ENCODE measurements at regions not wholly inside any gene's neighbourhood (a gene's known extent, or its start where the extent isn't known, plus 50 kb on each side); places are given as distances from the start of the nearest gene placed in this dataset.

DNA sequence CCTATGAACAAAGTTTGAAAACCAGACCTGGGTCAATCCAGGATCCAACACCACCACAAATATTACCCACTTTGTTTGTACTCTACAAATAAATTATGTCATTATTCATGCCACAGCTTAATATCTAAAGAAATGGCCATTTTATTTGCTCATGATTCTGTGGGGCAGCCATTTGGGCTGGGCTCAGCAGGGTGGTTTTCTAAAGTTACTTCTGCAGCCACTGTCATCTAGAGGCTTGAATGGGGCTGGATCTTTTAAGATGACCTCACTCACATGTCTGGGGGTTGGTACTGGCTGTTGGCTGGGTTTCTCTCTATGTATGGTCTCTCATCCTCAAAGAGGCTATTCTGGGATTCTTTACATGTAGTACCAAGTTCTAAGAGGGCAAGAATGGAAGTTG is 96.2 kb downstream of the VCPKMT start:
- TF ChIP-seq TAF1 (IDR thresholded peaks at IDR 0.05; ENCODE audit: borderline replicate concordance, insufficient read depth, low read length) (no peak), POLR2AphosphoS5 (IDR thresholded peaks at IDR 0.05; ENCODE audit: low read depth, low read length) (no peak)

Measured in PFSK-1 (cell line).